ENCODE measurements at regions not wholly inside any gene's neighbourhood (a gene's known extent, or its start where the extent isn't known, plus 50 kb on each side); places are given as distances from the start of the nearest gene placed in this dataset.

- TF ChIP-seq, protein P1, sequence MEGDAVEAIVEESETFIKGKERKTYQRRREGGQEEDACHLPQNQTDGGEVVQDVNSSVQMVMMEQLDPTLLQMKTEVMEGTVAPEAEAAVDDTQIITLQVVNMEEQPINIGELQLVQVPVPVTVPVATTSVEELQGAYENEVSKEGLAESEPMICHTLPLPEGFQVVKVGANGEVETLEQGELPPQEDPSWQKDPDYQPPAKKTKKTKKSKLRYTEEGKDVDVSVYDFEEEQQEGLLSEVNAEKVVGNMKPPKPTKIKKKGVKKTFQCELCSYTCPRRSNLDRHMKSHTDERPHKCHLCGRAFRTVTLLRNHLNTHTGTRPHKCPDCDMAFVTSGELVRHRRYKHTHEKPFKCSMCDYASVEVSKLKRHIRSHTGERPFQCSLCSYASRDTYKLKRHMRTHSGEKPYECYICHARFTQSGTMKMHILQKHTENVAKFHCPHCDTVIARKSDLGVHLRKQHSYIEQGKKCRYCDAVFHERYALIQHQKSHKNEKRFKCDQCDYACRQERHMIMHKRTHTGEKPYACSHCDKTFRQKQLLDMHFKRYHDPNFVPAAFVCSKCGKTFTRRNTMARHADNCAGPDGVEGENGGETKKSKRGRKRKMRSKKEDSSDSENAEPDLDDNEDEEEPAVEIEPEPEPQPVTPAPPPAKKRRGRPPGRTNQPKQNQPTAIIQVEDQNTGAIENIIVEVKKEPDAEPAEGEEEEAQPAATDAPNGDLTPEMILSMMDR (IDR thresholded peaks at IDR 0.05): no peak
- no peak for TF ChIP-seq POLR2A (IDR thresholded peaks at IDR 0.05)
- no peak for TF ChIP-seq EP300 (IDR thresholded peaks at IDR 0.05)
Observed at GRCh38 chr2:60612033-60612432, 58.6 kb upstream of the BCL11A start.

All from tibial nerve (tissue), 4 donors.